Urinary bladder (tissue), 3 donors: ENCODE measurements at regions not wholly inside any gene's neighbourhood (a gene's known extent, or its start where the extent isn't known, plus 50 kb on each side); places are given as distances from the start of the nearest gene placed in this dataset.

Experiments used
- DNase-seq: peaks from one replicate; pipeline ENCODE4 v3.0.0-alpha.2; 2015; ENCODE audit errors: extremely low spot score
- H3K27ac ChIP-seq: one replicate; pipeline ENCODE4 v1.5.1; 2013; ENCODE audit warnings: low read depth, mild to moderate bottlenecking, moderate library complexity
- H3K36me3 ChIP-seq: one replicate; pipeline ENCODE4 v1.6.1; 2013; ENCODE audit warnings: mild to moderate bottlenecking, moderate library complexity; ENCODE audit not compliant: insufficient read depth
- H3K4me1 ChIP-seq: one replicate; pipeline ENCODE4 v1.6.1; 2013; ENCODE audit warnings: mild to moderate bottlenecking, moderate library complexity; ENCODE audit not compliant: insufficient read depth
- H3K4me3 ChIP-seq: one replicate; pipeline ENCODE4 v1.5.1; 2013; ENCODE audit warnings: low read depth, low read length
- WGBS: extraction: QIAGEN DNeasy Blood & Tissue Kit; methylation state at CpG from one replicate; pipeline ENCODE4 v1.1.7; 2013; 5-methylcytosine and 5-hydroxymethylcytosine counted together
- donor health status: healthy with polysubstance abuse.
- donor health status: healthy.

- Histone ChIP-seq H3K36me3 (no peaks in the 10 kb centered on the region), H3K27ac (no peak overlapping the region), H3K4me1 (no peaks in the 10 kb centered on the region), H3K4me3 (no peak overlapping the region)
- 85% methylated on average over 2 of the region's 2 CpGs for WGBS
- DNase-seq: no peak
These were observed 781.0 kb upstream of the ARGLU1 start for GRCh38 chr13:107348925-107349324.

- no peaks in the 10 kb centered on the region for H3K4me1 ChIP-seq
- H3K36me3 ChIP-seq: no peaks in the 10 kb centered on the region
- H3K4me3 ChIP-seq: no peak overlapping the region
- H3K27ac ChIP-seq: no peak overlapping the region
- no peak for DNase-seq
- WGBS: 55% methylated on average over 6 of the region's 6 CpGs
These were observed 780.5 kb upstream of the ARGLU1 start for GRCh38 chr13:107348471-107348870.

- 90% methylated on average over 14 of the region's 14 CpGs for WGBS
- Histone ChIP-seq H3K4me3 (no peak overlapping the region), H3K27ac (no peak overlapping the region), H3K36me3 (no peaks in the 10 kb centered on the region), H3K4me1 (no peaks in the 10 kb centered on the region)
- no peak for DNase-seq
These were observed 779.9 kb upstream of the ARGLU1 start for GRCh38 chr13:107347641-107348369.

GRCh38 chr13:107342747-107343146 is 774.8 kb upstream of the ARGLU1 start:
- 89% methylated on average over 3 of the region's 3 CpGs for WGBS
- no peaks in the 10 kb centered on the region for H3K4me1 ChIP-seq
- H3K27ac ChIP-seq: no peak overlapping the region
- no peak for DNase-seq
- no peak overlapping the region for H3K4me3 ChIP-seq
- H3K36me3 ChIP-seq: no peaks in the 10 kb centered on the region

GRCh38 chr13:107339209-107339608 is 771.3 kb upstream of the ARGLU1 start:
- WGBS: 79% methylated on average over 4 of the region's 4 CpGs
- Histone ChIP-seq H3K4me1 (no peaks in the 10 kb centered on the region), H3K4me3 (no peak overlapping the region), H3K27ac (no peak overlapping the region), H3K36me3 (no peaks in the 10 kb centered on the region)
- DNase-seq: no peak

- DNase-seq: no peak
- Histone ChIP-seq H3K27ac (no peak overlapping the region), H3K36me3 (no peaks in the 10 kb centered on the region), H3K4me1 (no peaks in the 10 kb centered on the region), H3K4me3 (no peak overlapping the region)
- whole genome bisulfite sequencing: 73% methylated on average over 4 of the region's 4 CpGs
These were observed 764.3 kb upstream of the ARGLU1 start for GRCh38 chr13:107332188-107332587.

GRCh38 chr13:107331359-107331758 is 763.4 kb upstream of the ARGLU1 start:
- Histone ChIP-seq H3K36me3 (no peaks in the 10 kb centered on the region), H3K27ac (no peak overlapping the region), H3K4me3 (no peak overlapping the region), H3K4me1 (no peaks in the 10 kb centered on the region)
- DNase-seq: no peak
- WGBS: 83% methylated on average over 5 of the region's 5 CpGs

GRCh38 chr13:107330484-107330883 is 762.5 kb upstream of the ARGLU1 start:
- Histone ChIP-seq H3K4me3 (no peak overlapping the region), H3K4me1 (no peaks in the 10 kb centered on the region), H3K36me3 (no peaks in the 10 kb centered on the region), H3K27ac (no peak overlapping the region)
- 86% methylated on average over 3 of the region's 3 CpGs for WGBS
- no peak for DNase-seq

GRCh38 chr13:107329991-107330390 is 762.1 kb upstream of the ARGLU1 start:
- no peaks in the 10 kb centered on the region for H3K36me3 ChIP-seq
- no peak for DNase-seq
- WGBS: 63% methylated on average over 5 of the region's 5 CpGs

GRCh38 chr13:107324416-107325204 is 756.7 kb upstream of the ARGLU1 start:
- DNase-seq: no peak
- H3K4me1 ChIP-seq: no peaks in the 10 kb centered on the region
- WGBS: 95% methylated on average over 2 of the region's 2 CpGs
- no peak overlapping the region for H3K4me3 ChIP-seq
- no peak overlapping the region for H3K27ac ChIP-seq
- no peaks in the 10 kb centered on the region for H3K36me3 ChIP-seq

More at GRCh38 chr13:107329991-107330390, 762.1 kb upstream of the ARGLU1 start:
- H3K4me3 ChIP-seq: no peak overlapping the region
- no peaks in the 10 kb centered on the region for H3K4me1 ChIP-seq
- H3K27ac ChIP-seq: no peak overlapping the region

GRCh38 chr13:107322228-107322627 is 754.3 kb upstream of the ARGLU1 start:
- 90% methylated on average over 2 of the region's 2 CpGs for WGBS
- Histone ChIP-seq H3K27ac (no peak overlapping the region), H3K4me3 (no peak overlapping the region), H3K36me3 (no peaks in the 10 kb centered on the region), H3K4me1 (no peaks in the 10 kb centered on the region)
- DNase-seq: no peak

- H3K4me1 ChIP-seq: no peaks in the 10 kb centered on the region
- no peak for DNase-seq
- WGBS: 91% methylated on average over 1 of the region's 1 CpG
These were observed 737.2 kb upstream of the ARGLU1 start for GRCh38 chr13:107305178-107305577.

GRCh38 chr13:107301724-107302374 is 733.9 kb upstream of the ARGLU1 start:
- 75% methylated on average over 4 of the region's 4 CpGs for WGBS
- DNase-seq: no peak

More at GRCh38 chr13:107305178-107305577, 737.2 kb upstream of the ARGLU1 start:
- no peak overlapping the region for H3K27ac ChIP-seq
- no peak overlapping the region for H3K4me3 ChIP-seq
- no peaks in the 10 kb centered on the region for H3K36me3 ChIP-seq

GRCh38 chr13:107299717-107300116 is 731.8 kb upstream of the ARGLU1 start:
- no peaks in the 10 kb centered on the region for H3K4me1 ChIP-seq
- no peaks in the 10 kb centered on the region for H3K36me3 ChIP-seq
- DNase-seq: no peak
- no peak overlapping the region for H3K4me3 ChIP-seq
- WGBS: 75% methylated on average over 5 of the region's 5 CpGs
- H3K27ac ChIP-seq: no peak overlapping the region

More at GRCh38 chr13:107301724-107302374, 733.9 kb upstream of the ARGLU1 start:
- H3K4me3 ChIP-seq: no peak overlapping the region
- H3K4me1 ChIP-seq: no peaks in the 10 kb centered on the region
- H3K36me3 ChIP-seq: no peaks in the 10 kb centered on the region
- H3K27ac ChIP-seq: no peak overlapping the region
